Trophoblast cell (in vitro differentiated cells and primary cell): ENCODE measurements at regions not wholly inside any gene's neighbourhood (a gene's known extent, or its start where the extent isn't known, plus 50 kb on each side); places are given as distances from the start of the nearest gene placed in this dataset.
"Not testable (repeated sequence)": the region's sequence is repeated elsewhere in the genome, so short reads cannot be mapped to it uniquely, and the experiment has no call there.

Experiments used
- DNase-seq, 2 donors: peaks; one replicate each; pipeline ENCODE4 v3.0.0-alpha.2; 2016
- H2AFZ ChIP-seq: 2 replicates; pipeline ENCODE4 v1.6.1; 2013; ENCODE audit warnings: low read length, moderate library complexity, mild to moderate bottlenecking; ENCODE audit not compliant: insufficient read depth, poor library complexity
- H2AK5ac ChIP-seq: 2 replicates; pipeline ENCODE4 v1.6.1; 2013; ENCODE audit warnings: mild to moderate bottlenecking, low read length
- H2BK120ac ChIP-seq: 2 replicates; pipeline ENCODE4 v1.6.1; 2013; ENCODE audit warnings: low read length, mild to moderate bottlenecking, moderate library complexity; ENCODE audit not compliant: insufficient read depth, poor library complexity
- H2BK12ac ChIP-seq: 2 replicates; pipeline ENCODE4 v1.6.1; 2013; ENCODE audit warnings: mild to moderate bottlenecking, low read length, moderate library complexity
- H2BK5ac ChIP-seq: 2 replicates; pipeline ENCODE4 v1.6.1; 2013; ENCODE audit warnings: low read length, low read depth, moderate library complexity, mild to moderate bottlenecking; ENCODE audit not compliant: poor library complexity
- H3K14ac ChIP-seq: 2 replicates; pipeline ENCODE4 v1.6.1; 2013; ENCODE audit warnings: mild to moderate bottlenecking, low read length
- H3K18ac ChIP-seq: 2 replicates; pipeline ENCODE4 v1.6.1; 2013; ENCODE audit warnings: mild to moderate bottlenecking, low read length
- H3K23ac ChIP-seq: 2 replicates; pipeline ENCODE4 v1.6.1; 2013; ENCODE audit warnings: low read length
- H3K27ac ChIP-seq: 2 replicates; pipeline ENCODE4 v1.5.1; 2013; ENCODE audit warnings: low read depth, mild to moderate bottlenecking, inconsistent platforms, low read length, moderate library complexity
- H3K27me3 ChIP-seq: 2 replicates; pipeline ENCODE4 v1.6.1; 2013; ENCODE audit warnings: inconsistent platforms, mild to moderate bottlenecking, low read length, moderate library complexity; ENCODE audit not compliant: insufficient read depth
- H3K36me3 ChIP-seq, 2 experiments: 1 replicate in 1 of 2; 2 replicates in 1 of 2; pipeline ENCODE4 v1.6.1; 2013; ENCODE audit warnings: low read length in 2 of 2, mild to moderate bottlenecking in 2 of 2, moderate library complexity in 1 of 2; ENCODE audit not compliant: insufficient read depth in 2 of 2, control insufficient read depth in 1 of 2
- H3K4ac ChIP-seq: 2 replicates; pipeline ENCODE4 v1.6.1; 2013; ENCODE audit warnings: low read depth, mild to moderate bottlenecking, low read length, moderate library complexity
- H3K4me1 ChIP-seq, 2 experiments: 1 replicate in 1 of 2; 2 replicates in 1 of 2; pipeline ENCODE4 v1.6.1; 2013; ENCODE audit warnings: low read length in 2 of 2, mild to moderate bottlenecking in 2 of 2, moderate library complexity in 1 of 2; ENCODE audit not compliant: insufficient read depth in 2 of 2, control insufficient read depth in 1 of 2
- H3K4me2 ChIP-seq: 2 replicates; pipeline ENCODE4 v1.6.1; 2013; ENCODE audit warnings: inconsistent platforms, mild to moderate bottlenecking, low read length, moderate library complexity
- H3K4me3 ChIP-seq: 2 replicates; pipeline ENCODE4 v1.5.1; 2013; ENCODE audit warnings: mild to moderate bottlenecking, low read depth, low read length, inconsistent platforms
- H3K79me1 ChIP-seq: one replicate; pipeline ENCODE4 v1.6.1; 2013; ENCODE audit warnings: low read length
- H3K79me2 ChIP-seq: 2 replicates; pipeline ENCODE4 v1.6.1; 2013; ENCODE audit warnings: low read length, mild to moderate bottlenecking; ENCODE audit not compliant: control insufficient read depth, insufficient read depth, poor library complexity
- H3K9ac ChIP-seq: 2 replicates; pipeline ENCODE4 v1.6.1; 2013; ENCODE audit warnings: mild to moderate bottlenecking, low read length
- H3K9me3 ChIP-seq: 2 replicates; pipeline ENCODE4 v1.6.1; 2013; ENCODE audit warnings: low read depth, mild to moderate bottlenecking, control low read depth, inconsistent platforms, low read length; ENCODE audit not compliant: insufficient read depth
- H4K12ac ChIP-seq: 2 replicates; pipeline ENCODE4 v1.6.1; 2013; ENCODE audit warnings: low read depth, mild to moderate bottlenecking, low read length, moderate library complexity
- H4K8ac ChIP-seq: 2 replicates; pipeline ENCODE4 v1.6.1; 2013; ENCODE audit warnings: low read depth, mild to moderate bottlenecking, low read length, moderate library complexity
- H4K91ac ChIP-seq: one replicate; pipeline ENCODE4 v1.6.1; 2013; ENCODE audit warnings: low read depth, mild to moderate bottlenecking, low read length, moderate library complexity
- WGBS: extraction: QIAGEN DNeasy Blood & Tissue Kit; methylation state at CpG from one replicate; pipeline ENCODE4 v1.1.7; 2013; ENCODE audit warnings: missing lambda C conversion rate; ENCODE audit not compliant: insufficient read length, insufficient coverage; ENCODE audit errors: extremely low coverage; 5-methylcytosine and 5-hydroxymethylcytosine counted together

- no peak overlapping the region for H3K14ac ChIP-seq
- H3K79me2 ChIP-seq, result no peaks in the 10 kb centered on the region
- H3K27ac ChIP-seq, result no peak overlapping the region
- H2AFZ ChIP-seq, result no peak overlapping the region
- no peaks in the 10 kb centered on the region for H3K27me3 ChIP-seq
- no peak overlapping the region for H3K4me3 ChIP-seq
- H3K4me2 ChIP-seq, result no peak overlapping the region
- no peak overlapping the region for H2BK120ac ChIP-seq
- no peak overlapping the region for H3K9ac ChIP-seq
- no peaks in the 10 kb centered on the region for H3K36me3 ChIP-seq
- no peak overlapping the region for H2BK5ac ChIP-seq
- WGBS, result no CpG with 5 or more reads among the region's 7 CpGs
- no peak overlapping the region for H2AK5ac ChIP-seq
- no peak overlapping the region for H4K12ac ChIP-seq
- no peak overlapping the region for H3K18ac ChIP-seq
- H3K79me1 ChIP-seq, result no peaks in the 10 kb centered on the region
- no peak for DNase-seq
- H4K8ac ChIP-seq, result no peak overlapping the region
- H3K4me1 ChIP-seq, result no peaks in the 10 kb centered on the region
- no peak overlapping the region for H4K91ac ChIP-seq
- no peak overlapping the region for H2BK12ac ChIP-seq
- H3K23ac ChIP-seq, result no peak overlapping the region
- H3K9me3 ChIP-seq, result peaks cover 8% of the 10 kb centered on the region
- H3K4ac ChIP-seq, result no peak overlapping the region
Observed at GRCh38 chr5:1959231-1959630, 76.5 kb upstream of the IRX4 start.

GRCh38 chr5:1958211-1959010, 75.7 kb upstream of the IRX4 start:
- Histone ChIP-seq H3K36me3 (no peaks in the 10 kb centered on the region), H3K27me3 (no peaks in the 10 kb centered on the region), H3K9me3 (peaks cover 8% of the 10 kb centered on the region), H4K91ac (no peak overlapping the region), H2BK120ac (no peak overlapping the region), H3K4me2 (no peak overlapping the region), H2AK5ac (no peak overlapping the region), H2BK12ac (no peak overlapping the region), H4K12ac (no peak overlapping the region), H2AFZ (no peak overlapping the region), H3K9ac (no peak overlapping the region), H3K14ac (no peak overlapping the region), H3K79me1 (no peaks in the 10 kb centered on the region), H4K8ac (no peak overlapping the region), H3K79me2 (no peaks in the 10 kb centered on the region), H3K4me1 (no peaks in the 10 kb centered on the region), H3K23ac (no peak overlapping the region), H3K4ac (no peak overlapping the region), H3K27ac (no peak overlapping the region), H2BK5ac (no peak overlapping the region), H3K4me3 (no peak overlapping the region), H3K18ac (no peak overlapping the region)
- WGBS, result no CpG with 5 or more reads among the region's 17 CpGs
- DNase-seq, result no peak

GRCh38 chr5:1955586-1955985, 72.9 kb upstream of the IRX4 start:
- Histone ChIP-seq H2AK5ac (no peak overlapping the region), H3K9ac (no peak overlapping the region), H3K18ac (no peak overlapping the region), H2BK12ac (no peak overlapping the region), H3K27me3 (no peaks in the 10 kb centered on the region), H3K36me3 (no peaks in the 10 kb centered on the region), H2BK120ac (no peak overlapping the region), H3K79me2 (no peaks in the 10 kb centered on the region), H3K4me3 (no peak overlapping the region), H3K14ac (no peak overlapping the region), H3K4me2 (no peak overlapping the region), H3K79me1 (no peaks in the 10 kb centered on the region), H4K12ac (no peak overlapping the region), H3K27ac (no peak overlapping the region), H4K91ac (no peak overlapping the region), H3K4ac (no peak overlapping the region), H2AFZ (no peak overlapping the region), H4K8ac (no peak overlapping the region), H3K9me3 (peaks cover 14% of the 10 kb centered on the region), H3K23ac (no peak overlapping the region), H2BK5ac (no peak overlapping the region), H3K4me1 (no peaks in the 10 kb centered on the region)
- no peak for DNase-seq
- WGBS, result no CpG with 5 or more reads among the region's 6 CpGs

GRCh38 chr5:1953710-1954109, 71.0 kb upstream of the IRX4 start:
- not testable (repeated sequence) for DNase-seq, H2BK120ac ChIP-seq, H3K4me3 ChIP-seq, H3K36me3 ChIP-seq, H3K79me2 ChIP-seq, H2AK5ac ChIP-seq, H2BK5ac ChIP-seq, H4K8ac ChIP-seq, H3K4me1 ChIP-seq, H4K12ac ChIP-seq, H3K27ac ChIP-seq, H2BK12ac ChIP-seq, H3K18ac ChIP-seq, H4K91ac ChIP-seq, H3K4ac ChIP-seq, H3K79me1 ChIP-seq, H3K23ac ChIP-seq, H2AFZ ChIP-seq, H3K14ac ChIP-seq, H3K4me2 ChIP-seq, H3K9ac ChIP-seq, H3K27me3 ChIP-seq
- peaks cover 13% of the 10 kb centered on the region for H3K9me3 ChIP-seq
- no CpG with 5 or more reads among the region's 5 CpGs for WGBS
